HTR-8/SVneo (cell line): ENCODE measurements at regions not wholly inside any gene's neighbourhood (a gene's known extent, or its start where the extent isn't known, plus 50 kb on each side); places are given as distances from the start of the nearest gene placed in this dataset.
"Not testable (repeated sequence)": the region's sequence is repeated elsewhere in the genome, so short reads cannot be mapped to it uniquely, and the experiment has no call there.

Source experiments
- DNase-seq: peaks from one replicate; pipeline ENCODE4 v3.0.0; 2011; ENCODE audit warnings: low spot score, mixed read lengths; ENCODE audit not compliant: insufficient read length
- FAIRE-seq: peaks from 2 replicates; lab custom pipeline; 2011; peaks lifted over from hg19 to GRCh38; lab: Jason Lieb, UNC

- DNase-seq (no peak), FAIRE-seq (no peak)
These were observed 61.5 kb upstream of the TSC22D1 start for GRCh38 chr13:44637581-44637980.

GRCh38 chr13:44629465-44630183 lies 53.5 kb upstream of the TSC22D1 start:
- DNase-seq = no peak
- no peak for FAIRE-seq

- FAIRE-seq, DNase-seq: not testable (repeated sequence)
These were observed 52.7 kb upstream of the TSC22D1 start for GRCh38 chr13:44628826-44629225.

GRCh38 chr13:44627441-44627840 lies 51.3 kb upstream of the TSC22D1 start:
- FAIRE-seq (no peak), DNase-seq (peak; percentile 12)

GRCh38 chr13:44626176-44626575 lies 50.0 kb upstream of the TSC22D1 start:
- no peak for FAIRE-seq
- DNase-seq = no peak
